ENCODE measurements at regions not wholly inside any gene's neighbourhood (a gene's known extent, or its start where the extent isn't known, plus 50 kb on each side); places are given as distances from the start of the nearest gene placed in this dataset.

DNA sequence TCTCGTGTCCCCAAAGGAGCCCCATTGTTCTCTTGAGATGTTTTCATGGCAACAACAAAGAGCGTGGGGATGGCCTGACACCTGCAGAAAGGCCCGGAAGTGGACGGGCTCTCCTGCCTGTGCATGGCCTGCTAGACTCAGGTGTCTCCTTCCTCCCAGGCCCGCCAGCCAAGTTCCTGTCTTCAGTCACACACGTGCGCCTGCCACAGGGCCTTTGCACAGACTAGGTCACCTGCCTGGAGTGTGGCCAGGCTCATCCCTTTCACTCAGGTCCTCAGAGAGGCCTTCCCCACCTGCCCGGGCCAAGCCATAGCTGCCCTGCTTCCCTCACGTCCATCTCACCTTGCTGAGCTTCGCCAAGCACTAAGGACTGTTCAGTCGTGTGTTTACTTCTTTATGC lies 300.9 kb downstream of the FOXL1 start:
- Histone ChIP-seq H3F3A (ENCODE audit: insufficient read depth, low read length) (no peaks in the 10 kb centered on the region), H3K27ac (ENCODE audit: low read length) (no peak overlapping the region), H3K9ac (ENCODE audit: low read length) (no peak overlapping the region), H2AFZ (ENCODE audit: low read length) (no peak overlapping the region), H3K4me2 (ENCODE audit: low read depth, low read length) (no peak overlapping the region), H3K9me2 (replicated peaks; ENCODE audit: insufficient read depth, low read length) (no peaks in the 10 kb centered on the region), H3K27me3 (replicated peaks; ENCODE audit: insufficient read depth, low read length) (peaks cover 37% of the 10 kb centered on the region), H3K4me1 (ENCODE audit: low read length) (no peaks in the 10 kb centered on the region), H4K20me1 (ENCODE audit: insufficient read depth, low read length) (no peaks in the 10 kb centered on the region), H3K9me3 (replicated peaks; ENCODE audit: insufficient read depth, low read length) (no peaks in the 10 kb centered on the region), H3K4me3 (ENCODE audit: low read length) (no peak overlapping the region), H3K36me3 (replicated peaks; ENCODE audit: insufficient read depth, low read length) (no peaks in the 10 kb centered on the region), H3K79me2 (ENCODE audit: low read length) (no peaks in the 10 kb centered on the region)
- no peak for DNase-seq
- no peak for TF ChIP-seq EZH2 (optimal IDR thresholded peaks at IDR 0.05; ENCODE audit: low read depth, low read length)
- TF ChIP-seq, protein P1, sequence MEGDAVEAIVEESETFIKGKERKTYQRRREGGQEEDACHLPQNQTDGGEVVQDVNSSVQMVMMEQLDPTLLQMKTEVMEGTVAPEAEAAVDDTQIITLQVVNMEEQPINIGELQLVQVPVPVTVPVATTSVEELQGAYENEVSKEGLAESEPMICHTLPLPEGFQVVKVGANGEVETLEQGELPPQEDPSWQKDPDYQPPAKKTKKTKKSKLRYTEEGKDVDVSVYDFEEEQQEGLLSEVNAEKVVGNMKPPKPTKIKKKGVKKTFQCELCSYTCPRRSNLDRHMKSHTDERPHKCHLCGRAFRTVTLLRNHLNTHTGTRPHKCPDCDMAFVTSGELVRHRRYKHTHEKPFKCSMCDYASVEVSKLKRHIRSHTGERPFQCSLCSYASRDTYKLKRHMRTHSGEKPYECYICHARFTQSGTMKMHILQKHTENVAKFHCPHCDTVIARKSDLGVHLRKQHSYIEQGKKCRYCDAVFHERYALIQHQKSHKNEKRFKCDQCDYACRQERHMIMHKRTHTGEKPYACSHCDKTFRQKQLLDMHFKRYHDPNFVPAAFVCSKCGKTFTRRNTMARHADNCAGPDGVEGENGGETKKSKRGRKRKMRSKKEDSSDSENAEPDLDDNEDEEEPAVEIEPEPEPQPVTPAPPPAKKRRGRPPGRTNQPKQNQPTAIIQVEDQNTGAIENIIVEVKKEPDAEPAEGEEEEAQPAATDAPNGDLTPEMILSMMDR (IDR thresholded peaks at IDR 0.05; ENCODE audit: low read length): no peak
- TF ChIP-seq EZH2phosphoT487 (IDR thresholded peaks at IDR 0.05; ENCODE audit: low read length): no peak

DNA sequence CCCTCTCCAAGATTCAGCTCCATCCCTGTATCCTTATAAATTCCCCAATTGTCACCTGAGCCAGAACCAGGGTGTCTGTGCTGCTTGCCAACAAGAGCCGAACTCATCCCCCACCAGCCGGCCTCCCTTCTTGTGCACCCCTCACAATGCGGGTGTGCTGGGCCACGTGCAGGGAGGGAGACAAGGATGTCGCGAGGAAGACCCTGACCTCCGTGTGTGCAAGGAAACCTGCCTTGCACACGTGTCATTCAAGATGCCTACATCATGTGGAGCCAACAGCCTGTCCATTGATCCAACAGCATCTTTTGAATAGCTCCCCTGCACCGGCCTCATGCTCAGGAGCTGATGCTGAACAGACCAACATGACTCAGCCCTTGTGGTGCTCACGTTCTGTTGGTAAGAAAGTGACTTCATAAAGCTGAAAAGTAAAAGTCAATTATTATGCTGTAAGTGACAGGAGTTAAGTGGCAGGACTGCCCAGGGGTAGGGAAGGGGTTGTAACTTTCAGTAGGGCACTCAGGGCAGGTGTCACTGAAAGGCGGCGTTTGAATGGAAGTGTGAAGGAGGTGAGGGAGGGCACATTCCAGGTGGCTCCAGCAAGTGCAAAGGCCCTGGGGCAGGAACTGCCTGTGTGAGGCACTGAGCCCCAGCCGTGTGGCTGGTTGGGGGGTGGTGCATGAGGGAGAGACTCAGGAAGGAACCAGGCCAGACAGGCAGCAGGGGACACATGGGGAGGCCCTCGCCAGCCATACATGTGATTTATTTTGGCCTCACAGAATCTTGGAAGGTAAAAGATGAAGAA lies 302.2 kb downstream of the FOXL1 start:
- Histone ChIP-seq H3K4me1 (ENCODE audit: low read length) (no peaks in the 10 kb centered on the region), H2AFZ (ENCODE audit: low read length) (no peak overlapping the region), H3K9ac (ENCODE audit: low read length) (no peak overlapping the region), H3F3A (ENCODE audit: insufficient read depth, low read length) (no peaks in the 10 kb centered on the region), H3K27ac (ENCODE audit: low read length) (no peak overlapping the region), H3K9me2 (replicated peaks; ENCODE audit: insufficient read depth, low read length) (no peaks in the 10 kb centered on the region), H3K4me3 (ENCODE audit: low read length) (no peak overlapping the region), H4K20me1 (ENCODE audit: insufficient read depth, low read length) (no peaks in the 10 kb centered on the region), H3K36me3 (replicated peaks; ENCODE audit: insufficient read depth, low read length) (no peaks in the 10 kb centered on the region), H3K27me3 (replicated peaks; ENCODE audit: insufficient read depth, low read length) (peaks cover 31% of the 10 kb centered on the region), H3K4me2 (ENCODE audit: low read depth, low read length) (no peak overlapping the region), H3K79me2 (ENCODE audit: low read length) (no peaks in the 10 kb centered on the region), H3K9me3 (replicated peaks; ENCODE audit: insufficient read depth, low read length) (no peaks in the 10 kb centered on the region)
- TF ChIP-seq EZH2 (optimal IDR thresholded peaks at IDR 0.05; ENCODE audit: low read depth, low read length) (no peak), EZH2phosphoT487 (IDR thresholded peaks at IDR 0.05; ENCODE audit: low read length) (no peak)
- TF ChIP-seq, protein P1 (IDR thresholded peaks at IDR 0.05; ENCODE audit: low read length): no peak
- DNase-seq: no peak

DNA sequence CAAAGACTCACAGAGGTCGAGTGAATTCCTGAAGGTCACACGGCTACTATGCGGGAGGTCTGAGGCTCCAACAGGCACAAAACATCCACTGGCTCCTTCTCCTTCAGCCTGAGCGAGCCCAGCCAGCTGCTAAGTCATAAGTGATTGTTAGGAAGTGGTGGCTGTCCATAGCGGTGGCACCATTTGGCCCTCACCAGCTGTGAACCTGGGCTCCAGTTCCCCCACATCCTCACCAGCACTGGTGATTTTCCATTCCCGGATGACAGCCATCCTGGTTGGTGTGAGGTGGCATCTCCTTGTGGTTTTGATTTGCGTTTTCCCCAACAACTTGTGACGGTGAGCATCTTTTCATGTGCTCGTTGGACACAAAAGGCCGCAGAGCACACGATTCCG lies 302.8 kb downstream of the FOXL1 start:
- Histone ChIP-seq H3K4me3 (ENCODE audit: low read length) (no peak overlapping the region), H4K20me1 (ENCODE audit: insufficient read depth, low read length) (no peaks in the 10 kb centered on the region), H3K9ac (ENCODE audit: low read length) (no peak overlapping the region), H3K79me2 (ENCODE audit: low read length) (no peaks in the 10 kb centered on the region), H3K27me3 (replicated peaks; ENCODE audit: insufficient read depth, low read length) (peaks cover 33% of the 10 kb centered on the region), H3K27ac (ENCODE audit: low read length) (no peak overlapping the region), H3K9me2 (replicated peaks; ENCODE audit: insufficient read depth, low read length) (no peaks in the 10 kb centered on the region), H3K9me3 (replicated peaks; ENCODE audit: insufficient read depth, low read length) (no peaks in the 10 kb centered on the region), H2AFZ (ENCODE audit: low read length) (no peak overlapping the region), H3K4me1 (ENCODE audit: low read length) (no peaks in the 10 kb centered on the region), H3F3A (ENCODE audit: insufficient read depth, low read length) (no peaks in the 10 kb centered on the region), H3K4me2 (ENCODE audit: low read depth, low read length) (no peak overlapping the region), H3K36me3 (replicated peaks; ENCODE audit: insufficient read depth, low read length) (no peaks in the 10 kb centered on the region)
- no peak for DNase-seq
- TF ChIP-seq, protein P1 (IDR thresholded peaks at IDR 0.05; ENCODE audit: low read length): no peak
- no peak for TF ChIP-seq EZH2 (optimal IDR thresholded peaks at IDR 0.05; ENCODE audit: low read depth, low read length)
- no peak for TF ChIP-seq EZH2phosphoT487 (IDR thresholded peaks at IDR 0.05; ENCODE audit: low read length)
